CD4-positive, CD25-positive, alpha-beta regulatory T cell (primary cell): ENCODE measurements at regions not wholly inside any gene's neighbourhood (a gene's known extent, or its start where the extent isn't known, plus 50 kb on each side); places are given as distances from the start of the nearest gene placed in this dataset.
"Not testable (repeated sequence)": the region's sequence is repeated elsewhere in the genome, so short reads cannot be mapped to it uniquely, and the experiment has no call there.

Source experiments
- ATAC-seq, 2 donors: fragments of 150-1000 bp; cut with Tn5 transposase; one replicate each; pipeline ENCODE4 v1.10.0; 2021; ENCODE audit warnings: low read depth in 2 of 2, moderate number of reproducible peaks in 2 of 2, moderate library complexity in 1 of 2
- DNase-seq, 3 donors: peaks; one replicate each; pipeline versions ENCODE4 v3.0.0 to v3.0.0-alpha.2; 2012 to 2022; ENCODE audit warnings: mixed read lengths in 1 of 3
- H3K27ac ChIP-seq: one replicate; pipeline ENCODE4 v1.7.0; 2013; ENCODE audit warnings: mild to moderate bottlenecking, low read length; ENCODE audit not compliant: insufficient read depth, poor library complexity, severe bottlenecking
- H3K27me3 ChIP-seq: one replicate; pipeline ENCODE4 v1.7.0; 2013; ENCODE audit warnings: low read length; ENCODE audit not compliant: control insufficient read depth, insufficient read depth
- H3K36me3 ChIP-seq: one replicate; pipeline ENCODE4 v1.7.0; 2013; ENCODE audit warnings: mild to moderate bottlenecking, low read length, moderate library complexity; ENCODE audit not compliant: control insufficient read depth, insufficient read depth
- H3K4me1 ChIP-seq: 2 replicates; pipeline ENCODE4 v1.7.0; 2013; ENCODE audit warnings: mild to moderate bottlenecking, low read length; ENCODE audit not compliant: insufficient read depth, control insufficient read depth, poor library complexity, severe bottlenecking
- H3K4me3 ChIP-seq: one replicate; pipeline ENCODE4 v1.7.0; 2013; ENCODE audit warnings: low read depth, mild to moderate bottlenecking, low read length, moderate library complexity
- H3K9me3 ChIP-seq, 2 experiments: 1 replicate in 1 of 2; 2 replicates in 1 of 2; pipeline ENCODE4 v1.7.0; 2013; ENCODE audit warnings: low read length in 2 of 2, mild to moderate bottlenecking in 1 of 2, moderate library complexity in 1 of 2; ENCODE audit not compliant: control insufficient read depth in 2 of 2
- H3K27ac Mint-ChIP-seq, 3 donors: one replicate each; pipeline ENCODE4 v1.8.0; 2020 to 2022; ENCODE audit warnings: mild to moderate bottlenecking in 3 of 3, mixed read lengths in 3 of 3, moderate library complexity in 2 of 3
- H3K27me3 Mint-ChIP-seq: one replicate; pipeline ENCODE4 v1.8.0; 2022; ENCODE audit warnings: mild to moderate bottlenecking, mixed read lengths
- H3K36me3 Mint-ChIP-seq: one replicate; pipeline ENCODE4 v1.8.0; 2020; ENCODE audit warnings: mixed read lengths
- H3K4me1 Mint-ChIP-seq, 4 donors: one replicate each; pipeline ENCODE4 v1.8.0; 2020 to 2022; ENCODE audit warnings: mixed read lengths in 4 of 4, mild to moderate bottlenecking in 1 of 4
- H3K4me3 Mint-ChIP-seq, 4 donors: one replicate each; pipeline ENCODE4 v1.8.0; 2020 to 2022; ENCODE audit warnings: mild to moderate bottlenecking in 4 of 4, mixed read lengths in 4 of 4, moderate library complexity in 3 of 4
- H3K9me3 Mint-ChIP-seq, 7 donors: one replicate each; pipeline ENCODE4 v1.8.0; 2020 to 2022; ENCODE audit warnings: mixed read lengths in 7 of 7, mild to moderate bottlenecking in 3 of 7, moderate library complexity in 2 of 7

DNA sequence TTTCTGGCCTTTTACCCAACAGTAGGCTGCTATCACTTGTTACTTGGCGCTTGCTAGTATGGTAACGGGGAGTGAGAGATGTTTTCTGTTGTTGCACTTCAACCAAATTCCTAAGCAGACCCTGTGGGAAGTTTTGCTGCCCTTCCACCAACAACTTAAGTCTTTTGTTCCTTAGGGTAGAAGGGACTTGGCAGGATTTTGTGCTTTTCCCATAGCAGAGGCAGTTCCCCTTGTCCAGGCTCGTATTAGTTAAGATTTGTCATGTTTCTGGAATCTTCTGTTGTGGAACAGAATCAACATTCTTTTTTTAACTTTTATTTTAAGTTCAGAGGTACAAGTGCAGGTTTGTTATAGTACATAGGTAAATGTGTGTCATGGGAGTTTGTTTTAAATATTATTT, 73.2 kb upstream of the SGIP1 start:
- Histone ChIP-seq H3K27me3 (peaks cover 4% of the 10 kb centered on the region), H3K27ac (no peak overlapping the region), H3K36me3 (no peaks in the 10 kb centered on the region), H3K4me1 (no peaks in the 10 kb centered on the region), H3K4me3 (no peak overlapping the region), H3K9me3 (no peaks in the 10 kb centered on the region)
- Mint-ChIP-seq H3K27me3 (peaks cover 46% of the 10 kb centered on the region), H3K4me1 (no peaks in the 10 kb centered on the region), H3K4me3 (no peak overlapping the region), H3K27ac (no peak overlapping the region), H3K9me3 (peaks cover 5 to 32% (median 9%) of the 10 kb centered on the region in 7 donors), H3K36me3 (no peaks in the 10 kb centered on the region)
- ATAC-seq = no peak
- DNase-seq = no peak

DNA sequence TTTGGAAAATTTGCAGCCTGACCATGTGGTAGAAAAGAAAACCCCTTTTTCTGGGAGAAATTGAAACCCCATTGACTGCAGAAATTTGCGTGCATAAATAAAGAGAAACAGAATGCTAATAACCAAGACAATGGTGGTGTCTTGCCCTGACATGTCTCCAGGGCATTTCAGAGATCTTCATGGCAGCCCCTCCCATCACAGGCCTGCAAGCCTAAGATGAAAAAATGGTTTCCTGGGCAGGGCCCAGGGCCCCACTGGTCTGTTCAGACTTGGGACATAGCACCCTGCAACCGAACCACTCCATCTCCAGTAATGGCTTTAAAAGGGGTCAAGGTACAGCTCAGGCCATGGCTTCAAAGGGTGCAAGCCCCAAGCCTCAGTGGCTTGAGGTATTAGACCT, 71.6 kb upstream of the SGIP1 start:
- Mint-ChIP-seq H3K36me3 (no peaks in the 10 kb centered on the region), H3K9me3 (peaks cover 5 to 32% (median 9%) of the 10 kb centered on the region in 7 donors), H3K4me3 (no peak overlapping the region), H3K27ac (no peak overlapping the region), H3K4me1 (no peaks in the 10 kb centered on the region), H3K27me3 (peaks cover 56% of the 10 kb centered on the region)
- Histone ChIP-seq H3K27ac (no peak overlapping the region), H3K4me3 (no peak overlapping the region), H3K9me3 (no peaks in the 10 kb centered on the region), H3K4me1 (no peaks in the 10 kb centered on the region), H3K36me3 (no peaks in the 10 kb centered on the region), H3K27me3 (peaks cover 7% of the 10 kb centered on the region)
- no peak for ATAC-seq
- no peak for DNase-seq

DNA sequence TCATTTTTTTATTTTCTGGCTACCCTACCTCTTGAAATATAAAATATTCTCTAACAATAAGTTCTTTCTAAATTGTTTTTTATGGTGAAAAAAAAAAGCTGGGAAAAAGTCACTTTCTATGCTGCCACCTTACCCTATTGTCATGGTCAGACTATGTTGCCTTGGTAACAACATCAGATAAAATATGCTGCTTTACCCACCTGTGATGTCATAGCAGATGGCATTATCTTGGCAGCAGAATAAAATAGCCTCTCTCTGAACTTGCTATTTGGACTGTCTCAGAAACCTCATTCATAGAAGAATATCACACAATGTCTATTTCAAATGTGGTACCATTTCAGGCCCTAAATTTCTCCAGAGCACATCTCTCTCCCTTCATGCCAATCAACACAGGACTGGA, 69.6 kb upstream of the SGIP1 start:
- Histone ChIP-seq H3K27me3 (peaks cover 10% of the 10 kb centered on the region), H3K27ac (no peak overlapping the region), H3K4me1 (no peaks in the 10 kb centered on the region), H3K36me3 (no peaks in the 10 kb centered on the region), H3K4me3 (no peak overlapping the region), H3K9me3 (no peaks in the 10 kb centered on the region)
- Mint-ChIP-seq H3K36me3 (no peaks in the 10 kb centered on the region), H3K4me1 (no peaks in the 10 kb centered on the region), H3K27ac (no peak overlapping the region), H3K4me3 (no peak overlapping the region), H3K9me3 (peaks cover 5 to 32% (median 7%) of the 10 kb centered on the region in 7 donors), H3K27me3 (peaks cover 52% of the 10 kb centered on the region)
- no peak for DNase-seq
- ATAC-seq = no peak

DNA sequence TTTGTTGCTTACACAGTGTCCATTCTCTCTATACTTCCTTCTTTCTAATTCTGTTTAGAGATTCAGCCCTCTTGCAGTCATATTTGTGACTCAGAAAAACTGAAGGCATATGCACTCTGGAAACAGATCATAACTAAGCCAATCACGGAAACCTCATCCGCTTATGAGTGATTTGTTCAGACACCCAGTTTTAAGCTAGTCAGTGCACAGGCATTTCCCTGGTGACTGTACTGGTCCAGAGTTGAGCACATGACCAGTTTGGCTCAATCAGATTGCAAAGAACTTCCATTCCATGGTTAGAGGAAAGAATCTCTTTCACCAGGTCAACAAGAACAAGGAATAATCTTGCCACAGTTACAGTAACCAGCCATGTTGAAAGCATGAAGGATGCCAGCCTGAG, 69.2 kb upstream of the SGIP1 start:
- H3K27ac Mint-ChIP-seq = no peak overlapping the region
- H3K36me3 Mint-ChIP-seq = no peaks in the 10 kb centered on the region
- Histone ChIP-seq H3K9me3 (no peaks in the 10 kb centered on the region), H3K27me3 (peaks cover 15% of the 10 kb centered on the region), H3K4me1 (no peaks in the 10 kb centered on the region), H3K36me3 (no peaks in the 10 kb centered on the region), H3K27ac (no peak overlapping the region), H3K4me3 (no peak overlapping the region)
- DNase-seq = no peak
- no peak for ATAC-seq
- peaks cover 50% of the 10 kb centered on the region for H3K27me3 Mint-ChIP-seq
- H3K4me3 Mint-ChIP-seq = no peak overlapping the region
- no peaks in the 10 kb centered on the region for H3K4me1 Mint-ChIP-seq
- peaks cover 2 to 29% (median 7%) of the 10 kb centered on the region in 7 donors for H3K9me3 Mint-ChIP-seq

DNA sequence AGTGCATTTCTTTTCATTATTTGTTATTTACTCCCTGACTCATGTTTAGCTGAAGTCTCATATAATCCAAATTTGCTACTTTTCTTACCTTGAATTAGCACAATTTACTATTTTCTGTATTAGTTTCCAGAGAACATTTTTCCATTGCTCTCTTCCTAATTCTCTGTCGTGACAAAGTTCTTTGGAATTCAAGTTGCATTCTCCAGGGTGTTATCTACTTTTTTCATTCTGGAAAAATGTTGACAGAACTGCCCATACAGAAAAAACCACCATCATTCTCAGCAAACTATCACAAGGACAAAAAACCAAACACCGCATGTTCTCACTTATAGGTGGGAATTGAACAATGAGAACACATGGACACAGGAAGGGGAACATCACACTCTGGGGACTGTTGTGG, 67.3 kb upstream of the SGIP1 start:
- not testable (repeated sequence) for H3K4me1 Mint-ChIP-seq, ATAC-seq, H3K4me3 ChIP-seq, H3K27ac ChIP-seq, H3K9me3 ChIP-seq, H3K4me1 ChIP-seq, H3K36me3 ChIP-seq, H3K4me3 Mint-ChIP-seq, H3K36me3 Mint-ChIP-seq, DNase-seq
- peak overlapping the region in 1 of 3 donors; percentile 27 for H3K27ac Mint-ChIP-seq
- H3K27me3 ChIP-seq = peaks cover 21% of the 10 kb centered on the region
- H3K27me3 Mint-ChIP-seq = peaks cover 46% of the 10 kb centered on the region
- H3K9me3 Mint-ChIP-seq = peaks cover 0 to 19% (median 7%) of the 10 kb centered on the region in 7 donors

DNA sequence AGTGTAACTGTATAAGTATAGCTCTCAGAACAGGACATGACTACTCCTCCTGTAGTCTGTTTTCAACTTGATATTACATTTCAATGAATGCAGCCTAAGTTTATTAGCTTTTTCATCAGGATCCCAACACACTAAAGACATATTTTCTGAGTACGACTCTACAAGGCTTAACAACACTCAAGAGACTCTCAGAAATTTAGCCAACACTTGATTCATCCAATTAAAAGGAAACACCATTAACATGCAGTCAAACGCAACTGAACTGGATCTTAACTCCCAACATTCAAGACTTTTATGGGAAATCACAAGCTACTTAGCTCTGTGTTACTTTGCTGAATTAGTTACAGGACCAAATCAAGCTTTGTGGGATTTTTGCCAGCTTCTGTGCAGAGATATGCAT, 65.2 kb upstream of the SGIP1 start:
- Mint-ChIP-seq H3K27me3 (peaks cover 30% of the 10 kb centered on the region), H3K9me3 (peaks cover 0 to 7% (median 2%) of the 10 kb centered on the region in 7 donors), H3K27ac (no peak overlapping the region), H3K4me3 (no peak overlapping the region), H3K4me1 (no peaks in the 10 kb centered on the region), H3K36me3 (no peaks in the 10 kb centered on the region)
- Histone ChIP-seq H3K27me3 (peaks cover 26% of the 10 kb centered on the region), H3K4me1 (no peaks in the 10 kb centered on the region), H3K27ac (no peak overlapping the region), H3K4me3 (no peak overlapping the region), H3K36me3 (no peaks in the 10 kb centered on the region), H3K9me3 (no peaks in the 10 kb centered on the region)
- no peak for ATAC-seq
- DNase-seq = no peak

DNA sequence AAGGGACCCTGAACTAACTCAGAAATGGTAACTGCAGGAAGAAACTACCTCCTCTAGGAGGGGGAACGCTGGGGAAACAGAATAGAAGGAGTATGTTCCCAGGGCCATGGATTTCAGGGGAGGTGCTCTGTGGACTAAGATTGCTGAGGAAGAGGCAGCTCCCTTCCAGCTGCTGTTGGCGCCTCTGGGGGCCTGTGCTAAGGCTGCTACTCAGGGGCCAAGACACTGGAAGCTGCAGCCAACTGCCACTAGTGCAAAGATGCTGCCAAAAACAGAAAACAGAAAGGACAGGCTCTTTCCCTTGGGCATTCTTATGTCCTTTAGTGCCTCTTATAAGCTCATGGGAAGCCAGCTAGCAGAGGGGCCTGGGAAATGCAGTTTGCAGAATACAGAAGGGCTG, 58.0 kb upstream of the SGIP1 start:
- Histone ChIP-seq H3K36me3 (no peaks in the 10 kb centered on the region), H3K4me1 (no peaks in the 10 kb centered on the region), H3K27ac (no peak overlapping the region), H3K4me3 (no peak overlapping the region), H3K27me3 (peaks cover 20% of the 10 kb centered on the region), H3K9me3 (no peaks in the 10 kb centered on the region)
- no peak overlapping the region for H3K4me3 Mint-ChIP-seq
- no peaks in the 10 kb centered on the region for H3K36me3 Mint-ChIP-seq
- peaks cover 16% of the 10 kb centered on the region for H3K27me3 Mint-ChIP-seq
- no peaks in the 10 kb centered on the region for H3K4me1 Mint-ChIP-seq
- peaks cover 0 to 4% (median 0%) of the 10 kb centered on the region in 7 donors for H3K9me3 Mint-ChIP-seq
- no peak for DNase-seq
- no peak for ATAC-seq
- no peak overlapping the region for H3K27ac Mint-ChIP-seq

DNA sequence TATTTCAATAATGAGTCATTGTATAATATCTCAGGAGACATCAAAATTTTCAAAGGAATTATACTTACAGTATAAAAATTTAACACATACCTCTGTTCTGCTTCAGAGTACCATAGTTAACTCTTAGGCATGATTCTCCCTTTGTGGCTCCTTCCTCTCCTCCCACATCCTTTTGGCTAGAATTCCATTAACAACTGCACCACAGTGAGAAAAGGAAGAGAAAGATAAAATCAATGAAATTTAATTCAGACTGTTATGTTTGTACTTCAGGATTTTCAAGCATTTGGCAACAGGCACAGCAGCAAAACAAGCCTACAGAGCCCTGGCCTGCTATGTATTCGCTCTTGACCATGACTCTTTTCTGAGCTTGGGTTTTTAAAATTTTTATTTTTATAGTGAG, 57.2 kb upstream of the SGIP1 start:
- no peaks in the 10 kb centered on the region for H3K4me1 ChIP-seq
- no peak overlapping the region for H3K27ac ChIP-seq
- Mint-ChIP-seq H3K27ac (no peak overlapping the region), H3K27me3 (peaks cover 16% of the 10 kb centered on the region), H3K9me3 (peaks cover 0 to 3% (median 0%) of the 10 kb centered on the region in 7 donors), H3K36me3 (no peaks in the 10 kb centered on the region), H3K4me3 (no peak overlapping the region), H3K4me1 (no peaks in the 10 kb centered on the region)
- ATAC-seq (no peak), DNase-seq (no peak)
- H3K27me3 ChIP-seq = peaks cover 18% of the 10 kb centered on the region
- H3K4me3 ChIP-seq = no peak overlapping the region
- no peaks in the 10 kb centered on the region for H3K36me3 ChIP-seq
- H3K9me3 ChIP-seq = no peaks in the 10 kb centered on the region
